B cell (primary cell): ENCODE measurements at regions not wholly inside any gene's neighbourhood (a gene's known extent, or its start where the extent isn't known, plus 50 kb on each side); places are given as distances from the start of the nearest gene placed in this dataset.

Source experiments
- ATAC-seq: fragments of 200-7000 bp; cut with Tn5 transposase; one replicate; pipeline ENCODE4 v1.10.0; 2021; ENCODE audit warnings: low read depth, mild to moderate bottlenecking, moderate number of reproducible peaks, moderate library complexity
- CTCF ChIA-PET: fragments of 350-600 bp; sonication (Branson Sonifier 250); formaldehyde crosslinking; loops from one replicate; lab custom pipeline; 2021; ENCODE audit warnings: antibody characterized with exemption, inconsistent platforms; lab: Charles Lee
- POLR2A ChIA-PET: fragments of 350-600 bp; sonication (Branson Sonifier 250); formaldehyde crosslinking; loops from one replicate; lab custom pipeline; 2021; ENCODE audit warnings: antibody characterized with exemption; lab: Charles Lee
- DNase-seq: peaks from one replicate; pipeline ENCODE4 v3.0.0; 2013
- H2AFZ ChIP-seq: 2 replicates; pipeline ENCODE4 v1.6.1; 2012; ENCODE audit warnings: mild to moderate bottlenecking, low read depth, low read length; ENCODE audit not compliant: insufficient read depth, poor library complexity, severe bottlenecking
- H3K27ac ChIP-seq, 2 donors: 1 replicate in 1 of 2; 2 replicates in 1 of 2; pipeline ENCODE4 v1.5.1; 2012 to 2013; ENCODE audit warnings: low read length in 2 of 2, mild to moderate bottlenecking in 2 of 2, moderate library complexity in 1 of 2
- H3K27me3 ChIP-seq, 4 experiments: fragments of 200-600 bp in 1 of 4; sonication (generic) in 1 of 4; replicated peaks in 1 of 4; 1 replicate in 2 of 4; 2 replicates in 2 of 4; pipeline versions ENCODE4 v1.6.1 to v1.7.0; 2013 to 2016; ENCODE audit warnings: low read length in 3 of 4, mild to moderate bottlenecking in 2 of 4, mixed read lengths in 1 of 4, moderate library complexity in 1 of 4; ENCODE audit not compliant: insufficient read depth in 4 of 4, control insufficient read depth in 3 of 4; ENCODE audit errors: control extremely low read depth in 1 of 4
- H3K36me3 ChIP-seq, 2 experiments: replicated peaks in 1 of 2; 1 replicate in 1 of 2; 2 replicates in 1 of 2; pipeline versions ENCODE4 v1.6.1 to v1.7.1; 2013; ENCODE audit warnings: low read length in 1 of 2; ENCODE audit not compliant: insufficient read depth in 2 of 2, control insufficient read depth in 1 of 2; ENCODE audit errors: control extremely low read depth in 1 of 2, extremely low read depth in 1 of 2
- H3K4me1 ChIP-seq, 2 donors: fragments of 200-600 bp in 1 of 2; sonication (generic) in 1 of 2; 1 replicate in 1 of 2; 2 replicates in 1 of 2; pipeline versions ENCODE4 v1.5.1 to v1.6.1; 2013 to 2017; ENCODE audit warnings: low read length in 2 of 2; ENCODE audit not compliant: control insufficient read depth in 2 of 2, insufficient read depth in 2 of 2
- H3K4me2 ChIP-seq: replicated peaks from 2 replicates; pipeline ENCODE3; 2012; ENCODE audit warnings: mild to moderate bottlenecking, low read depth, low read length; ENCODE audit not compliant: poor library complexity, severe bottlenecking
- H3K4me3 ChIP-seq, 5 experiments: fragments of 200-600 bp in 1 of 5; sonication (generic) in 1 of 5; 1 replicate in 3 of 5; 2 replicates in 2 of 5; pipeline versions ENCODE4 v1.5.1 to v1.7.0; 2011 to 2016; ENCODE audit warnings: low read length in 4 of 5, mild to moderate bottlenecking in 4 of 5, low read depth in 2 of 5, control low read depth in 1 of 5, moderate library complexity in 1 of 5; ENCODE audit not compliant: insufficient read depth in 1 of 5; ENCODE audit errors: control extremely low read depth in 1 of 5, extremely low read depth in 1 of 5
- H3K79me2 ChIP-seq: fragments of 200-600 bp; sonication (generic); one replicate; pipeline ENCODE4 v1.6.0; 2016; ENCODE audit warnings: low read length; ENCODE audit not compliant: control insufficient read depth, insufficient read depth
- H3K9ac ChIP-seq: fragments of 200-600 bp; sonication (generic); 2 replicates; pipeline ENCODE4 v1.6.1; 2017; ENCODE audit warnings: mild to moderate bottlenecking, low read length, moderate library complexity
- H3K9me3 ChIP-seq, 3 donors: one replicate each; pipeline versions ENCODE4 v1.6.1 to v1.7.1; 2013; ENCODE audit warnings: low read length in 2 of 3; ENCODE audit not compliant: control insufficient read depth in 2 of 3, insufficient read depth in 1 of 3; ENCODE audit errors: control extremely low read depth in 1 of 3
- H4K20me1 ChIP-seq: 2 replicates; pipeline ENCODE4 v1.6.0; 2012; ENCODE audit warnings: mild to moderate bottlenecking, low read length; ENCODE audit not compliant: insufficient read depth, control insufficient read depth, poor library complexity, severe bottlenecking
- H3K27ac Mint-ChIP-seq: one replicate; pipeline ENCODE4 v1.8.0; 2021; ENCODE audit warnings: mixed read lengths
- H3K27me3 Mint-ChIP-seq: one replicate; pipeline ENCODE4 v1.8.0; 2021; ENCODE audit warnings: mixed read lengths
- H3K4me1 Mint-ChIP-seq: one replicate; pipeline ENCODE4 v1.8.0; 2021; ENCODE audit warnings: mixed read lengths
- H3K4me3 Mint-ChIP-seq: one replicate; pipeline ENCODE4 v1.8.0; 2021; ENCODE audit warnings: mixed read lengths
- H3K9me3 Mint-ChIP-seq: one replicate; pipeline ENCODE4 v1.8.0; 2022; ENCODE audit warnings: mixed read lengths; ENCODE audit not compliant: insufficient read depth
- CTCF ChIP-seq: fragments of 200-600 bp; IDR thresholded peaks from one replicate; pipeline ENCODE4 v1.8.0; 2022; ENCODE audit warnings: antibody characterized with exemption, mild to moderate bottlenecking
- EZH2 ChIP-seq: IDR thresholded peaks from 2 replicates; pipeline ENCODE4 v1.6.1; 2012; ENCODE audit warnings: borderline replicate concordance, low read depth, mild to moderate bottlenecking, moderate library complexity, low read length; ENCODE audit not compliant: insufficient read depth, poor library complexity, severe bottlenecking
- WGBS: methylation state at CpG from one replicate; pipeline ENCODE4 v1.1.5; 2013; ENCODE audit warnings: missing lambda C conversion rate; ENCODE audit not compliant: insufficient coverage; 5-methylcytosine and 5-hydroxymethylcytosine counted together
- intact Hi-C: fragments of 100-400 bp; cut with micrococcal nuclease; formaldehyde crosslinking; loops from one replicate; pipeline ENCODE4 v1.10.0; 2022

DNA sequence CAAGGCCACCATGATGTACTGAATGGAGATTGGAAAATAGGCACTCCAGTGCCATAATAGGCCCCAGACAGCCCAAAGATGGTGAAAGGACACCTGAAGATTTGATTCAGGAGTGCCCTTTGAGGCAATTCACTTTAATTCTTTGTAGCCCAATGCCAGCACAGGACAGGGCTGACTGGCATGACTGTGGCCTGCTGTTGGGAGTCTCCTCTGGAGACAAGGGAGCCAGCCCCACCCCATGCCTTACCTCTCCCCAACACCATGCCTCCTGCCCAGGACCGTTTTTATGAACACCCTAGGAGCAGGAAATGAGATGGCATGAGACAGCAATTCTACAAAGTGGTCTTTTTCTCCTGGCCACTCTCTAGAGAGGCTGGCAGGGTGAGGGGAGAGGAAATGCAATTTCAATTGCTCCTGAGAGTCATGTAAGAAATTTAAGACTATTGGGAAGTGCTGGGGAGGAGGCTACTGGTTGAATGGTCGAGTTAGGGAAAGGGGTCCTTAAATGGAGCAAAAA lies 94.2 kb upstream of the MAMLD1 start:
- H3K9me3 ChIP-seq: no peaks in the 10 kb centered on the region
- no peak for TF ChIP-seq EZH2
- no peak for TF ChIP-seq CTCF
- H4K20me1 ChIP-seq: no peaks in the 10 kb centered on the region
- POLR2A ChIA-PET: no interaction called here
- H3K27me3 Mint-ChIP-seq: no peaks in the 10 kb centered on the region
- H3K4me3 Mint-ChIP-seq: no peak overlapping the region
- no peak overlapping the region for H3K27ac Mint-ChIP-seq
- no peaks in the 10 kb centered on the region for H3K79me2 ChIP-seq
- CTCF ChIA-PET: no interaction called here
- no peaks in the 10 kb centered on the region for H3K27me3 ChIP-seq
- H3K4me1 Mint-ChIP-seq: no peaks in the 10 kb centered on the region
- no peak for DNase-seq
- no peak for ATAC-seq
- WGBS: no CpG with 5 or more reads among the region's 2 CpGs
- H3K9ac ChIP-seq: no peak overlapping the region
- H3K9me3 Mint-ChIP-seq: no peaks in the 10 kb centered on the region
- H3K4me3 ChIP-seq: no peak overlapping the region
- no peak overlapping the region for H3K4me2 ChIP-seq
- intact Hi-C loops: no loop called here
- H3K27ac ChIP-seq: no peak overlapping the region
- no peaks in the 10 kb centered on the region for H3K36me3 ChIP-seq
- no peaks in the 10 kb centered on the region for H3K4me1 ChIP-seq
- H2AFZ ChIP-seq: no peak overlapping the region

GRCh38 chrX:150269605-150270254 lies 93.4 kb upstream of the MAMLD1 start:
- WGBS: 94% methylated on average over 6 of the region's 10 CpGs
- no peaks in the 10 kb centered on the region for H3K27me3 Mint-ChIP-seq
- H3K4me2 ChIP-seq: no peak overlapping the region
- no peaks in the 10 kb centered on the region for H3K4me1 ChIP-seq
- POLR2A ChIA-PET: no interaction called here
- no peaks in the 10 kb centered on the region for H3K4me1 Mint-ChIP-seq
- CTCF ChIA-PET: no interaction called here
- H3K9me3 Mint-ChIP-seq: no peaks in the 10 kb centered on the region
- no peak overlapping the region for H2AFZ ChIP-seq
- TF ChIP-seq EZH2: no peak
- no peak for TF ChIP-seq CTCF
- H3K4me3 Mint-ChIP-seq: no peak overlapping the region
- ATAC-seq: no peak
- H3K9ac ChIP-seq: no peak overlapping the region
- intact Hi-C loops: no loop called here
- no peak overlapping the region for H3K4me3 ChIP-seq
- H3K27me3 ChIP-seq: no peaks in the 10 kb centered on the region
- no peak overlapping the region for H3K27ac ChIP-seq
- H3K79me2 ChIP-seq: no peaks in the 10 kb centered on the region
- no peaks in the 10 kb centered on the region for H4K20me1 ChIP-seq
- H3K27ac Mint-ChIP-seq: no peak overlapping the region
- no peak for DNase-seq
- no peaks in the 10 kb centered on the region for H3K9me3 ChIP-seq
- H3K36me3 ChIP-seq: no peaks in the 10 kb centered on the region
